Kidney (tissue), 13 donors: ENCODE measurements at regions not wholly inside any gene's neighbourhood (a gene's known extent, or its start where the extent isn't known, plus 50 kb on each side); places are given as distances from the start of the nearest gene placed in this dataset.

Experiments
- DNase-seq, 5 donors: peaks; one replicate each; pipeline ENCODE4 v3.0.0-alpha.2; 2013 to 2020
- FAIRE-seq: peaks from 2 replicates; lab custom pipeline; 2012; peaks lifted over from hg19 to GRCh38; lab: Jason Lieb, UNC
- H3K27ac ChIP-seq, 2 donors: one replicate each; pipeline ENCODE4 v1.7.0; 2013; ENCODE audit warnings: low read depth in 2 of 2, low read length in 2 of 2, inconsistent platforms in 1 of 2
- H3K27me3 ChIP-seq: one replicate; pipeline ENCODE4 v1.7.1; 2013; ENCODE audit warnings: low read length, inconsistent platforms; ENCODE audit not compliant: control insufficient read depth, insufficient read depth
- H3K36me3 ChIP-seq, 3 donors: one replicate each; pipeline versions ENCODE4 v1.7.0 to v1.7.1; 2013; ENCODE audit warnings: low read length in 3 of 3, control low read depth in 1 of 3, inconsistent platforms in 1 of 3; ENCODE audit not compliant: insufficient read depth in 3 of 3, control insufficient read depth in 2 of 3
- H3K4me1 ChIP-seq, 3 donors: one replicate each; pipeline versions ENCODE4 v1.7.0 to v1.7.1; 2013; ENCODE audit warnings: low read length in 3 of 3, inconsistent platforms in 1 of 3, low read depth in 1 of 3; ENCODE audit not compliant: control insufficient read depth in 2 of 3, insufficient read depth in 2 of 3
- H3K4me3 ChIP-seq, 3 donors: one replicate each; pipeline versions ENCODE4 v1.7.0 to v1.8.1; 2013; ENCODE audit warnings: low read length in 3 of 3, control low read depth in 1 of 3, inconsistent platforms in 1 of 3
- H3K9ac ChIP-seq, 3 donors: one replicate each; pipeline versions ENCODE4 v1.7.0 to v1.7.1; 2013; ENCODE audit warnings: low read length in 3 of 3, control low read depth in 1 of 3, inconsistent platforms in 1 of 3
- H3K9me3 ChIP-seq, 3 donors: one replicate each; pipeline versions ENCODE4 v1.7.0 to v1.7.1; 2013; ENCODE audit warnings: low read length in 3 of 3, control low read depth in 1 of 3, inconsistent platforms in 1 of 3; ENCODE audit not compliant: control insufficient read depth in 2 of 3, insufficient read depth in 1 of 3
- intact Hi-C: fragments of 100-400 bp; cut with DNase I; formaldehyde crosslinking; loops from one replicate; pipeline ENCODE4 v1.11.1; 2022
- TF ChIP-seq, protein P1 (sequence below): IDR thresholded peaks from 3 replicates; pipeline ENCODE4 v1.5.1; 2012; ENCODE audit warnings: mild to moderate bottlenecking, moderate library complexity, borderline replicate concordance; ENCODE audit not compliant: insufficient read depth; ENCODE audit errors: extremely low read depth
- donor health status: control.
- donor health status: control.
- donor health status: control.
- donor health status: control.
- donor health status: control.
- donor health status: DM: yes; HTN: yes; CAD: no.
- donor health status: Normal renal cell carcinoma (clear cell type).

- H3K4me1 ChIP-seq: no peaks in the 10 kb centered on the region
- H3K9ac ChIP-seq: no peak overlapping the region
- H3K27ac ChIP-seq: no peak overlapping the region
- no peak for FAIRE-seq
- DNase-seq: peak in 1 of 5 donors; percentile 29
- TF ChIP-seq, protein P1, sequence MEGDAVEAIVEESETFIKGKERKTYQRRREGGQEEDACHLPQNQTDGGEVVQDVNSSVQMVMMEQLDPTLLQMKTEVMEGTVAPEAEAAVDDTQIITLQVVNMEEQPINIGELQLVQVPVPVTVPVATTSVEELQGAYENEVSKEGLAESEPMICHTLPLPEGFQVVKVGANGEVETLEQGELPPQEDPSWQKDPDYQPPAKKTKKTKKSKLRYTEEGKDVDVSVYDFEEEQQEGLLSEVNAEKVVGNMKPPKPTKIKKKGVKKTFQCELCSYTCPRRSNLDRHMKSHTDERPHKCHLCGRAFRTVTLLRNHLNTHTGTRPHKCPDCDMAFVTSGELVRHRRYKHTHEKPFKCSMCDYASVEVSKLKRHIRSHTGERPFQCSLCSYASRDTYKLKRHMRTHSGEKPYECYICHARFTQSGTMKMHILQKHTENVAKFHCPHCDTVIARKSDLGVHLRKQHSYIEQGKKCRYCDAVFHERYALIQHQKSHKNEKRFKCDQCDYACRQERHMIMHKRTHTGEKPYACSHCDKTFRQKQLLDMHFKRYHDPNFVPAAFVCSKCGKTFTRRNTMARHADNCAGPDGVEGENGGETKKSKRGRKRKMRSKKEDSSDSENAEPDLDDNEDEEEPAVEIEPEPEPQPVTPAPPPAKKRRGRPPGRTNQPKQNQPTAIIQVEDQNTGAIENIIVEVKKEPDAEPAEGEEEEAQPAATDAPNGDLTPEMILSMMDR: no peak
- no peak overlapping the region for H3K4me3 ChIP-seq
- intact Hi-C loops: no loop called here
- no peaks in the 10 kb centered on the region for H3K27me3 ChIP-seq
- no peaks in the 10 kb centered on the region for H3K36me3 ChIP-seq
- peaks cover 0 to 19% (median 5%) of the 10 kb centered on the region in 3 donors for H3K9me3 ChIP-seq
Observed at GRCh38 chr5:54861212-54861894, 124.0 kb downstream of the ESM1 start.

- Histone ChIP-seq H3K36me3 (no peaks in the 10 kb centered on the region), H3K27ac (no peak overlapping the region), H3K27me3 (no peaks in the 10 kb centered on the region), H3K9ac (no peak overlapping the region), H3K9me3 (peaks cover 0 to 19% (median 5%) of the 10 kb centered on the region in 3 donors), H3K4me3 (no peak overlapping the region), H3K4me1 (no peaks in the 10 kb centered on the region)
- intact Hi-C loops: no loop called here
- DNase-seq (no peak), FAIRE-seq (no peak)
- TF ChIP-seq, protein P1: no peak
Observed at GRCh38 chr5:54860321-54860720, 125.1 kb downstream of the ESM1 start.

GRCh38 chr5:54859316-54859715, 126.1 kb downstream of the ESM1 start:
- Histone ChIP-seq H3K27me3 (no peaks in the 10 kb centered on the region), H3K9ac (no peak overlapping the region), H3K4me1 (no peaks in the 10 kb centered on the region), H3K4me3 (no peak overlapping the region), H3K36me3 (no peaks in the 10 kb centered on the region), H3K9me3 (peaks cover 0 to 19% (median 5%) of the 10 kb centered on the region in 3 donors), H3K27ac (no peak overlapping the region)
- TF ChIP-seq, protein P1: no peak
- DNase-seq (no peak), FAIRE-seq (no peak)
- intact Hi-C loops: no loop called here
